ENCODE measurements at regions not wholly inside any gene's neighbourhood (a gene's known extent, or its start where the extent isn't known, plus 50 kb on each side); places are given as distances from the start of the nearest gene placed in this dataset.

DNA sequence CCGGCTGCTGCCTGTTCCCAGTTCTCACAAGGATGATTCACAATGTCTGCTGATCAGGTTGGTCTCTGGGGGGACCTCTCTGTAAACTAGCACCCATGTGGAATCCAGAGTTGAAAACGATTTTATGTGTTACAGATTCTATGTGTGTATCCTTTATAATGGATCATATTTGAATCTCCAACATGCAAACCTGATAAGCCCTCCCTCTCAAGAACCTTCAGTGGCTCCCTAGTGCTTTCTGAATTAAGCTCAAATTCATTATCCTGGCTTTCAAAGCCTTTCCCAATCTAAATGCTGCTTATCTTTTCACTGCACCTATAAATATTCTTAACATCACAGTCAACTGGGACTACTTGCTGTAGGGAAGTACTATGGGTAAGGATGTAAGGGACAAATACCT lies 166.8 kb upstream of the USP24 start:
- 81 to 88% methylated on average over 2 of the region's 2 CpGs for WGBS, 2 donors

DNA sequence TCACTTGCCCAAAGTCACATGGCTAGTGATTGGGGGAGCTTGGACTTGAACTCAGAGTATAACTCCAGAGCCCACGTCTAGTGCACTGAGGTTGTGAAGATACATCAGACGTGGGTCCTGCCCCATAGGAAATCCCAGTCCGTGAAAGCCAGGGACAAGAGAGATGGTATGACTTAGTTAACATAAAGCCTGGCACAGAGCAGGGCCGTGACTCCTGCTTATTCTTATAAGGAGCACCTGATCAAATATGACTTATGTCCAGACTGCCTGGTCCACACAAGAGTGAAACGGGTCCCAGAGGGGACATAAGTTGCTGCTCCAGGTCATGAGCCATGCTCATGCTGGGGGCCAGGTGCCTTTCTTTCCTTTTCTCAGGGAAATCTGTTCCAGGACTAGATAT lies 166.3 kb upstream of the USP24 start:
- no peak overlapping the region for H3K4me3 ChIP-seq (ENCODE audit: low read depth, poor library complexity, severe bottlenecking)
- WGBS, 2 donors, result 92 to 96% methylated on average over 5 of the region's 5 CpGs
- DNase-seq (ENCODE audit: low spot score in 2 of 2), result no peak
- TF ChIP-seq POLR2A (IDR thresholded peaks at IDR 0.05), result no peak
- TF ChIP-seq, protein P1, sequence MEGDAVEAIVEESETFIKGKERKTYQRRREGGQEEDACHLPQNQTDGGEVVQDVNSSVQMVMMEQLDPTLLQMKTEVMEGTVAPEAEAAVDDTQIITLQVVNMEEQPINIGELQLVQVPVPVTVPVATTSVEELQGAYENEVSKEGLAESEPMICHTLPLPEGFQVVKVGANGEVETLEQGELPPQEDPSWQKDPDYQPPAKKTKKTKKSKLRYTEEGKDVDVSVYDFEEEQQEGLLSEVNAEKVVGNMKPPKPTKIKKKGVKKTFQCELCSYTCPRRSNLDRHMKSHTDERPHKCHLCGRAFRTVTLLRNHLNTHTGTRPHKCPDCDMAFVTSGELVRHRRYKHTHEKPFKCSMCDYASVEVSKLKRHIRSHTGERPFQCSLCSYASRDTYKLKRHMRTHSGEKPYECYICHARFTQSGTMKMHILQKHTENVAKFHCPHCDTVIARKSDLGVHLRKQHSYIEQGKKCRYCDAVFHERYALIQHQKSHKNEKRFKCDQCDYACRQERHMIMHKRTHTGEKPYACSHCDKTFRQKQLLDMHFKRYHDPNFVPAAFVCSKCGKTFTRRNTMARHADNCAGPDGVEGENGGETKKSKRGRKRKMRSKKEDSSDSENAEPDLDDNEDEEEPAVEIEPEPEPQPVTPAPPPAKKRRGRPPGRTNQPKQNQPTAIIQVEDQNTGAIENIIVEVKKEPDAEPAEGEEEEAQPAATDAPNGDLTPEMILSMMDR (IDR thresholded peaks at IDR 0.05), result no peak
- intact Hi-C loops (cut with DNase I; ENCODE audit: low total_unique reads), result no loop called here

More for the DNA sequence above, 166.8 kb upstream of the USP24 start:
- no peak overlapping the region for H3K4me3 ChIP-seq (ENCODE audit: low read depth, poor library complexity, severe bottlenecking)
- DNase-seq (ENCODE audit: low spot score in 2 of 2), result no peak
- intact Hi-C loops (cut with DNase I; ENCODE audit: low total_unique reads), result no loop called here
- no peak for TF ChIP-seq POLR2A (IDR thresholded peaks at IDR 0.05)
- TF ChIP-seq, protein P1 (IDR thresholded peaks at IDR 0.05), result no peak

DNA sequence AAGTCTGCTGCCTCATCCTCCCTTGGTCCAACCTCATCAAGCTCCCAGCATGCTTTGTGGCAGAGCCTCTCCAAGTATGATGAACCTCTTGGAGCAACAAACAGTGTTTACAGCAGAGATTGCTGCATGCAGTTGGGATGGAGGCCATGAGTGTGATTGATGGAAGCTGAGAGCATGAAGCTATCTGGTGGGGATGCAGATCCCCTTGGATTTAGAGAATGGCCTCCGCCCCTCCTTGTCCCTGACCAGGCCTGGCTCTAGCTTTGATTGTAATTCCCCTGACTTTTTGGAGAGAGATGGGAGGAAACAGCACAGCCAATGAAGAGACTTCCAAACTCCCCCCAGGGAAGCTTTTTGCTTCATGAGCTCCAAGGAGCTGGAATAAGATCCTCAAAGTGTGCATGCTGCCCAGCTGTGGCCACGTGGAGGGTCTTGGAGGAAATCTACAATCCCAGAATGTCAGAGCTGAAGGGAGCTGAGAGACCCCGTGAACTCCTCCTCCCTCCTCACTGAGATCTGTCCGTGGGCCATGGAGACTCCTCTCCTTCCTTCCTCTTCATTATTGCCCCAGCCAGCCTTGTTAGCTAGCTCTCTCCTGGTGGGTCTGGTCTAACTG lies 165.3 kb upstream of the USP24 start:
- intact Hi-C loops (cut with DNase I; ENCODE audit: low total_unique reads), result no loop called here
- peak in 1 of 2 donors; percentile 34 for DNase-seq (ENCODE audit: low spot score in 2 of 2)
- TF ChIP-seq, protein P1 (IDR thresholded peaks at IDR 0.05), result no peak
- TF ChIP-seq POLR2A (IDR thresholded peaks at IDR 0.05), result no peak
- 70 to 80% methylated on average over 4 of the region's 4 CpGs for WGBS, 2 donors
- no peak overlapping the region for H3K4me3 ChIP-seq (ENCODE audit: low read depth, poor library complexity, severe bottlenecking)

DNA sequence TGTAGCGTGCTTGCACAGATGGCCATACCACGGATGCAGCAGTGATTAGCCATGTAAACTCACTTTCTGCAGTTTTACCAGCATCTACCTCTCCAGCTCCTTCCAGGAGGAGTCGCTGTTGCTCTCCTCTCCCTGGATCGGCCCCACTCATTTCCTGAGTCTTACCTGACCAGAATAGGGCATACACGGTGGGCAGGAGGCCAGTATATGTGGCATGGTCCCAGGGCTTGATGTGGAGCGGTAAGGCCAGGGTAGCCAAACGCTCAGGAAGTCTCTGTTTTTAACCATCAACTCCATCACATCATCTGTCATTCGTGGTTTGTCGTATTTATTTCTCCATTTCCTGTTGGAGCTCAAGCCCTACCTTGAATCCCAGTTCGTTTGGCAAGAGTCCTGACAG lies 163.4 kb upstream of the USP24 start:
- H3K4me3 ChIP-seq (ENCODE audit: low read depth, poor library complexity, severe bottlenecking), result no peak overlapping the region
- TF ChIP-seq, protein P1 (IDR thresholded peaks at IDR 0.05), result no peak
- no peak for TF ChIP-seq POLR2A (IDR thresholded peaks at IDR 0.05)
- intact Hi-C loops (cut with DNase I; ENCODE audit: low total_unique reads), result loop anchor here (5.0 kb wide), 1 partner anchor 1204 kb away; no protein-coding TSS in a partner anchor
- WGBS, 2 donors, result 54 to 61% methylated on average over 10 of the region's 10 CpGs
- peak in 1 of 2 donors; percentile 18 for DNase-seq (ENCODE audit: low spot score in 2 of 2)

DNA sequence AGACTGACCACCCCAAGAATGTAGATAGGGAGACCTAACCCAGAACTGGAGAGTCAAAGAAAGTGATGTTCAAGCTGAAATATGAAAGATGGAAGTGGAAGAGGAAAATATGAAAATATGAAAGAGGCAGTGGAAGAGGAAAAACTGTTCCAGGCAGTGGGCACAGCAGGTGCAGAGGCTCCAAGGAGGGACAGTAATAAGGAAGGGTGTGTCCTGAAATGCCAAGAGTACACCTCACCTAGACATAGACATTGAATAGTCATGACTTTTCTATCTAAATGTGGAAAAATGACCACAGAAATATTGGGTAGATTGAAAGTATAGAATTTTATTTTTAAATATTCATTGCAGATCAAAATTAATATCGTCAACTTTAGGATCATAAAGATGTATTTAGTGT lies 161.7 kb upstream of the USP24 start:
- no peak overlapping the region for H3K4me3 ChIP-seq (ENCODE audit: low read depth, poor library complexity, severe bottlenecking)
- intact Hi-C loops (cut with DNase I; ENCODE audit: low total_unique reads), result loop anchor here (5.0 kb wide), 1 partner anchor 1205 kb away; no protein-coding TSS in a partner anchor
- WGBS, 2 donors, result 95 to 100% methylated on average over 1 of the region's 1 CpG
- TF ChIP-seq POLR2A (IDR thresholded peaks at IDR 0.05), result no peak
- TF ChIP-seq, protein P1 (IDR thresholded peaks at IDR 0.05), result no peak
- DNase-seq (ENCODE audit: low spot score in 2 of 2), result no peak

All from lower leg skin (tissue), 4 donors.